Inflammatory macrophage treated with lipopolysaccharide for 4 hours (primary cell): ENCODE measurements at regions not wholly inside any gene's neighbourhood (a gene's known extent, or its start where the extent isn't known, plus 50 kb on each side); places are given as distances from the start of the nearest gene placed in this dataset.
"Not testable (repeated sequence)": the region's sequence is repeated elsewhere in the genome, so short reads cannot be mapped to it uniquely, and the experiment has no call there.

Experiments used
- DNase-seq: peaks from one replicate; pipeline ENCODE4 v3.0.0-alpha.2; 2020

DNA sequence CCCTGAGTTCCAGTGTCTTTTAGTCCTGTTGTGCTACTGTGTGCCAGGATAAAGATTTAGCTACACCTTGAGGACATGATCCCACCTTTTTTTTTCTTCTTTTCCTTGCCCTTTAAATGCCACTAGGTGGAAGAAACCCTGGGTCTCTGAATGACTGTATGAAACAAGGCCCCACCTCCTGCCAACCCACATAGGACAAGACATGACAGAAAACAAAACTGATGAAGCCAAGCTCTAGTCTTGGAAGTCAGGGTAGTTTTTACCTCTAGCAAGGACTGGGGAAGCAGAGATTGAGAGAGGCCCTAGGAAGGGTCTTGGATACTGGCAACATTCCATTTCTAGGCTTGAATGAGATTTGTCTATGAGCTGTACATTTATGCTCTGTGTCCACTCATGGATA lies 410.7 kb downstream of the MIAT start:
- no peak for DNase-seq

DNA sequence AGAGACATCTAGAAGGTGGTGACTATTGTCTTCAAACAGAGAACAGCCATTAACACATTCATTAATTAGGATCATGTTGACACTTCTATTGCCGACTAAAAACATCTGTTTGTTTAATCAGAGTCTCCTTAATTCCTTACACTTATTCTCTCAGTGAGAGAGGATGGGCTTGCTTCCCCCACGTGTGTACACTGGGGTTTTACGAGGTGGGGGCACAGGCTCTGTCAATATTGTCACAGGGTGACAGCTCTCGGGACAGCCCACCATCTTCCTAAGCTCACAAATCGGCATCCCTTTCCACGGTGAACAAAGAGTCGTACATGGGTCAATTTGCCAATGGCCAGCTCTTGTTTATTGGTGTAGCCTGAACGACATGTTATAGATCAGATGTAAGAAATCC lies 413.2 kb downstream of the MIAT start:
- no peak for DNase-seq

DNA sequence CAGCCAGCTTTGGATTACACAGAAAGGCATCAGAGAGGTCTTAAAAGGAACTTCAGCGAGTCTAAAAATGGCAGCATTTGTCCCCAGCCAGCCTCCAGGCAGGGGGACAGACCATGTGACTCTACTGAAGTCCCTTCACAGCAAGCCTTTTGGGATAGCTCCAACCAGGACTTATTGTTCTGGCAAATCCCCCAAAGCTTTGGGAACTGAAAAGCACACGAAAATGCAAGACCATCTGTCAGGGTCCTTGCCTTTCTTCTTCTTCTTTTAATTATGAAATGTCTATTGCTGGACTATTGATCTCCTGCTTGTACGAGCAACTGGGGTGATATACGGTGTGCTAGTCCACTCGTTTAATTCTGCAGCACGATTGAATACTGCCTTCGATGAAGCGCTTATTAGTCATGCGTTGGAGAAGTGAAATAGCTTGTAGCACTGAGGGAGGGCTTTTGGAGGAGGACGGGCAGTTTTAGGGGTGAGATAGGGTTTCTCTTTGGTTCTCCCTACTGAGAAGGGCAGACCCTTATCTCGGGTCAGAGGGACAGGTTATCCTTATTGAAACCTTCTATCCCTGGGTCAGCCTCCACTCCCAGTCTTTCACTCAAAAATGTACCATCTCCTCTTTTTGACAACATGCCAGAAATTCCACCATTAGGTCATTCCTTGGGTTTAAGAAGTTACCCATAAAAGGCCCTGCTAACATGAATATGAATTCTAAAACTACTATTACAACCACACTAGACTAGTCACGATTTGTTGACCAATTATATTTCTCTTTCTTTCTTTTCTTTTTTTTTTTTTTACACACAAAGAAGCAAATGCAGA lies 416.4 kb downstream of the MIAT start:
- no peak for DNase-seq

DNA sequence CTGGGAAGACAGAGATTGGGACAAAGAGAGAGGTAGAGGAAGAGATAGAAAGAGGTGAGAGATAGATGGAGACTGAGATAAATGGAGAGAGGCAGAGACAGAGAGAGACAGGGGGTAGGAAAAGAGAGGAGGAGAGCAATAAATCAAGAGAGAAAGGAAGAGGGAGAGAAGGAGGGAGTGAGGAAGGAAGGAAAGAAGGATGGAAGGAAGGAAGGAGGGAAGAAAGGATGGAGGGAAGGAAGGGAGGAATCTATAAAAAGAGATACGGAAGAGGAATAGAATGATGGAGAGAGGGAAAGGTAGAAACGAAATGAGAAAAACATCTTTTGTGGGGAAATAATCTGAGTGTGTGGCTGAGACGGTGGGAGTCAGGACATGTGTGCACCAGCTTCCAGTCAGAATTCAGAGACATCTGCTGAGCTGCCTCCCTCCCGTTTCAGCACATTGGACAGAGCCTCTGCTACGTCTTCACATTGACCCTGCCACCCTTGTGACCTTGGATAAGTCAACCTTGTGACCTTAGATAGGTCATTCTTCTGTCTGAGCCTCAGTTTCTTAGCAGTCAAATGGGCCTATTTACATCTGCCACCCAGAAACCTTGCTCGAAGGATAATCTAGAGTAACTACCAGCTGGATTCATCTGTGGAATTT lies 417.8 kb downstream of the MIAT start:
- DNase-seq: no peak

DNA sequence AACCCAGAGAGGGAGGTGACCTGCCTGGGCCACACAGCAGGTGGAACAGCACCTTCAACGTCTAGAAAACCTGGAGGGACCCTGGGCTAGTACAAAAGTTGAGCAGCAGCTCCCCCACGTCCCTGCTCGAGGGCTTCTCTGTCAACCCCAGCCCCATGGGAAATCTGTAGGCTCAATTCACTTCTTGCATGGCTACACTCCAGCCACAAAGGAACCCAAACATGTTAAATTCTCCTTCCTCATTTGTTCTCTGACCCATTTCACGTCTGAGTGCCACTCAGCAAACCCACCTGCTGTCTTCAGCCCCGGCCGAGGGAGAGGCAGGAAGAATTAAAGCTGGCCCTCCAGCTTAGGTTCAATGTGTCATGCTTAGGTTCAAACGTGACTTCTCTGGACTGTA lies 418.5 kb downstream of the MIAT start:
- no peak for DNase-seq

DNA sequence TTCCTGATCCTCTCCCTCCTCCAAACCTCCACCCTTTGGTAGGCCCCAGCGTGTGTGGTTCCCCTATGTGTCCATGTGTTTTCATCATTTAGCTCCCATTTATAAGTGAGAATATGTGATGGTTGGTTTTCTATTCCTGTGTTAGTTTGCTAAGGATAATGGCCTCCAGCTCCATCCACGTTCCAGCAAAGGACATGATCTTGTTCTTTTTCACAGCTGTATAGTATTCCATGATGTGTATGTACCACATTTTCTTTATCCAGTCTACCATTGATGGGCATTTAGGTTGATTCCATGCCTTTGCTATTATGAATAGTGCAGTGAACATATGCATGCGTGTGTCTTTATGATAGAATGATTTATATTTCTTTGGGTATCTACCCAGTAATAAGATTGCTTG lies 420.7 kb downstream of the MIAT start:
- DNase-seq: not testable (repeated sequence)

DNA sequence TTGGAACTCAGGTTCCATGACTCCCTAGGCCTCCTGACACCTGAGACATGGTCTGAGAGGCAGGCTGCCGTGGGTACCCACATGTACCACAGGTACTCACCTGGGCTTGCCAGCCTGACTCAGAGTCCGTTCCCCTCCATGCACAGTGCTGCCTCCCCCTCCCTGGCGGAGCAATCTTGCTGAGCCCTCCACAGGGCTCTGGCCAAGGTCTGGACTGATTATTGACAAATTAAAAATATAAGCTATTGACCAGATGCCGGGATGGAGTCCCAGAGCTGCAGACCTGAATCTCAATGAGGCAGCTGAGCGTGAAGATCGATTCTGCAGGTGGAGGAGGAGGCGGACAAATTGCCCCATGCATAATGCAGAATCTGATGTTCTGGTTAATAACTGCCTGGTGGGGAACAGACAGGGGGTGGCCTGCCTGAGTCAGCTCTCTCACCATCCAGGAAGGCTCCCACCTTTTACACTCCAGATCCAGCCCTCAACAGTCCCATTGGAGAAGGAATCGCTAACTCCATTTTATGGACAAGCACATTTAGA lies 422.7 kb downstream of the MIAT start:
- no peak for DNase-seq

DNA sequence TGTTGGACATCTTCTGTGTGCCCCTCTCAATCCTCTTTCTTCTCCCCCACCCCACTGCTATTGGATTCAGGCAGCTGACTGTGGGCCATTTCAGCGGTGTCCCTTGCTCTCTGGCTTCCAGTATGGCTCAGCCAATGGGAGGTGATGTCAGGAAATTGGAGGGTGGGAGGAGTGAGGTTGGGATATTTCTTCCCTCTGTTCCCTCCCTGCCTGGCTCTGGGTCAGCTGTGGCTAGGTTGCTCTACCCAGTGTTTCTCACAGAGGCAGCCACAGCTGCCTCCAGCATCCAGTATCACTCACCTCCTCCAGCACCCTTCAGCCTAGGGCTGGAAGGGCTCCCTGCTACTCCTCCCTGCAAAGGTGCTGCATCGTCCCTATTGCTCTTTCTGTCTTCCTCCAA lies 423.5 kb downstream of the MIAT start:
- DNase-seq: no peak

DNA sequence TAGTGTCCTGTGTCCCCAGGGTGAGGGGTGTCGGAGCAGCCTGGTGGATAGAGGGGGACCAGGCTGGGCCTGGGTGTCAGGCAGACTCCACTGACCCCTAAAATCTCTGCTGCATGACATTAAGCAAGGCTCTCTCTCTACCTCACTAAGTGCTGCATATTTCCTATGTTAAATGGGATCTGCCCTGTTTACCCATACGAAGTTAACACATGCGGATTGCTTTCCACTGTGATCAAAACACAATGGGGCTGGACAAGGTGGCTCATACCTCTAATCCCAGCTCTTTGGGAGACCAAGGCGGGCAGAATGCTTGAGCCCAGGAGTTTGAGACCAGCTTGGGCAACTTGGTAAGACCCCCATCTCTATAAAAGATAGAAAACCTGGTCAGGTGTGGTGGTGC lies 426.2 kb downstream of the MIAT start:
- no peak for DNase-seq

DNA sequence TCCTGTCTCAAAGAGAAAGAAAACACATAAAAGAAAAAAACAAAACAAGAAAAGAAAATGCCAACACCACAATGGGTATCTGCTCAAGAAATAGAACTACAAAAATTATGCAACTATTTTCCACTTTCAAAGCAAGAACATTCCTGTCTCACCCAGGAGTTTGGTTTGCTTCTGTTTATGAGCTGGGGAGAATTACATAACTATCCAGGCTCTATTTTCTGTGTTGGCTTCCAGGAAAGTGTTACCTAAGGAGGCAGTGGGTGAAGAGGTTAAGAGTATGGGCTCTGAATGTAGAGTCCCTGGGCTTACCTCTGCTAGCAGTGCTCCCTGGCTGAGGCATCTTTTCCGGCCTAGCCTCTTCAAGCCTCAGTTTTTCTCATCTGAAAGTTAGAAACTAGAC lies 426.7 kb downstream of the MIAT start:
- no peak for DNase-seq

DNA sequence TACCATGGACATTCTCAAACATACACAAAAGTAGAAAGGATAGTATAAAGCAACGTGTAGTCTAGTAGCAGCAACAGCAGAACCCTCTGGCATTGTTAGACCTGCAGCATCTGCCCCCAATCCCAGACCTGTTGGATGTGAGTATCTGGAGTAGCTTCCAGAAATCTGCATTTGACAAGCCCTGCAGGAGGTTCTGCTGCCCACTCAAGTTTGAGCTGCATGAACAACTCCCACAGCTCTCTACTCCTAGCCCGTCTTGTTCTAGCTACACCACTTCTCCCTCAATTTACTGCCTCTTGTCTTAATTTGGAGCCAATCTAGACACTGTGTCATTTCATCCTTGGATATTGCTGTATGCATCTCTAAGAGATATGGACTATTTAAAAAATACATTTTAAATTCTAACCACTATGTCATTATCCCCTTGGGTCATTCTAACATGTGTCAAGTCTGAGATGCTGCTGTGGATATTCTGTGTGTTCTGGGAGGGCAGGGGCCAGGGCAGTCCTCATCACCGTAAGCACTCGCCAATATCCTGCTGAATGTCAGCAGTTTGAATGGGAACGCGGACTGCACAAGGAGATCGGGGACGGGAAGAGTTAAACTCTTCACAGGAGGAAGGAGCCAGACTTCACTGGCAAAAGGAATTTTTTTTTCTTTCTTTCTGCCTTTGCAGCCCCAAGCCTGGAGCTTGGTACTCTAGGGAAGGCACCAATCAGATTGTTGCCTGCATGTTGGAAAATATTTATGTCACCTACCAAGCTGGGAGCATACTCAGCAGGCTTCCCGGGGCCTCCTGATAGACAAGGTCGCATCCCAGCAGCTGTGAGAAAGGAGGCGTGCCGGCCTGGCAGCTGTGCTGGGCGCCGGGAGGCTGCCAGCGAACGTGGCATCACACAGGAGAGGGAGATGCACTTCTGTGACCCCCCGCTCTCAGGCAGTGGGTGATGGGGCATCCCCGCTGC lies 429.0 kb downstream of the MIAT start:
- DNase-seq: no peak

DNA sequence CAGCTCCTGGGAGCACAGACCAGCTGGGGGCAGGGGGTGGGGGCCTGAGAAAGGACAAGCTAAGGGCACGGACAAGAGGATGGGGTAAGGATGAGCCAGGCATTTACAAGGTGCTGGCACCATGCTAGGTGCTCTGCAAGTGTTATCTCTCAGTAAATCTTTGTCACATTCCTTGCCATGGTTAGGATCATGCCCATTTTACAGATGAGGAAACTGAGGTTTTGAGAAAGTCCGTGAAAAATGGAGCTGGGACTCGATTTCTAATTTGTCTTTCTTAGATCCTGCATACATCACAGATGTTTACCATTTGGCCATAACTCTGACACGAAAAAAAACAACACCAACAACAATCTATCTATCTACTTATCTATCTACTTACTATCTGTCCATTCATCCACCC lies 429.7 kb downstream of the MIAT start:
- no peak for DNase-seq

DNA sequence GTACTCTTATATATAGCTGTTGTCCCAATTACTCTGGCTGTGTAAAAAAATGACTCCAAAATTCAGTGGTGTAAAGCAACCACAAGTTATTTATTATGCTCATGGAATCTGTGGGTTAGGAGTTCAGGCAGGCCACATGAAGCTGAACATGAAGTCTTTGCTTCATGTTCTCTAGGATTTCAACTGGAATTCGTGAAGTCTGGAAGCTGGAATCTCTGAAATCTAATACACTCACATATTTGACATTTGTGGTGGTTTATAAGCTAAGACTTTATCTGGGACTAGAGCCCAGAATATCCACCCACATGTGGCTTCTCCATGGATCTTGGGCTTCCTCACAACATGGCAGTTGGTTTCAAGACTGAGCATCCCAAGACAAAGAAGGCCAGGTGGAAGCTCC lies 430.6 kb downstream of the MIAT start:
- DNase-seq: no peak

DNA sequence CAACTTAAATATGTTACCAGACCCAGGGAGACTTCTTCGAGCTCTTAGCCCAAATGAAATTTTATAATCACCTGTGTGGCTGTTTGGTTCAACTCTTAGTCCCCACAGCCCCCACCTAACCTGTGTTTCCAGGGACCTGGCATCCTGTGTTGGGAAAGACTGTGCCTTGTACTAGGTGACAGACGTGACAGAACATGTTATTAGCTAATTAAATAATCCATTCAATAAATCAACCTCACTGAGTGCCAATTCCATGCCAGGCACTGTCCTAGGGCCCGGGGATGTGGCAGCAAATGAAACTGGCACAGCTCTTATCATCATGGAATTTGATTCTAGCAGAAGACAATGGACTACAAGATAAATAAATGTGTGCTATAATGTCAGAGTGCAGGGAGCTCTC lies 431.9 kb downstream of the MIAT start:
- no peak for DNase-seq

DNA sequence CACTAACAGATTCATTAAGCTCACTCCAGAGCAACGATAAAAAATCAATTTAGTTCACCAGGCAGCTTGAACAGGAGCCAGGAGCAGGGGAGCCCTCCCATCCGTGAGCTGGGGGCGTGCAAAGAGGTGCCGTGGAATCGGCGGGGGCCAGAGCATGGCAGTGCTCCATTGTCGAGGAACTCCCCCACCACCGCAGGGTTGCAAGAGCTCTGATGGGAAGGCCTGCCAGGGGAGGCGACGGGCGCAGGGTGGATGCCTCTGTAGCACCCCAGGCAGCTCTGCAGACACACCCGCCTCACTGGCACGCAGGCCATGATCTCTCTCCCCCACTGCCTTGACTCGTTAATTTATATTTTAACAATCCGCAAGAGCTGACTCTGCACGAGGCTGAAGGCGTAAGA lies 433.2 kb downstream of the MIAT start:
- DNase-seq: no peak

DNA sequence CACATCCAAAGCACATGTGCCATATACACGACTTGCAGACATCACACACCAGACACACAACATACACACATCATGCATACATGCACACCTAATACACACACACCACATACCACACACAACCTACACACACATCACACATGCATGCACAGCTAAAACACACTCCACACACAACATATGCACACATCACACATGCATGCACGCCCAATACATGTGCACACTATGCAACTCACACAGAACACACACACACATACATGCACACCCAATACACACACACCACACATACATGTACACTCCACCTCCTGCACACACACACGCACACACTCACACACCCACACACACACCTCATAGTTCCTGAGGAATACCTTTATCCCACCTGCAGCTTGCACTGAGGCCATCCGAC lies 436.0 kb downstream of the MIAT start:
- DNase-seq: no peak

DNA sequence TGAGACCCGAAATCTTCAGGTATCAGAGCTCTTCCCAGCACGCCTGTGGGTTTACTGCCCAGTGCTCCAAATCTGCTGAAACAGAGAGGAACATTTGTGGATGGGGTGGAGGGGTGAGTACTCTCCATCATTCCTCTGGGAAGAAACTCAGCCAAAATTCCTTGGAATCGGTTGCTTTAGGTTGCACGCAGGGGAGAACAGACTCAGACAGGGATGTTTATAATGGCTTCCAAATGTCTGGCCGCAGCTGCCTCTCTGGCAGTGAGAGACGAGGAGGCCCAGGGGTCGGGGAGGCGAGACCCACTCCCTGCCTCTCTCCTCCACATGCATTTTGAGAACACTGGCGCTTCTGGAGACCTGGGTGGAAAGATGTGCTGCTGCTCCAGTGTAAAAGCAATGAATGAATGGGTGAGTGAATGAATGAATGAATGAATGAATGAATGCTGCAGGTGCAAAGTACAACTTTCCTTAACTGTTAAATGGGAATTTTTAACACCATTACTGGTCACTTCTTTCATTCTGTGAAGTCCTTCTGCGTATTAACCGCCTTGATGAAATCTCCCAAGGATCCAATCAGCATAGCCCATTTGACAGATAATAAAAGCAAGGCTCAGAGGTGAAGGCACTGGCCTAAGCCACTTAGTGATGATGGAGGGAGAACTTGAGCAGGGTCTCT lies 437.4 kb downstream of the MIAT start:
- no peak for DNase-seq

DNA sequence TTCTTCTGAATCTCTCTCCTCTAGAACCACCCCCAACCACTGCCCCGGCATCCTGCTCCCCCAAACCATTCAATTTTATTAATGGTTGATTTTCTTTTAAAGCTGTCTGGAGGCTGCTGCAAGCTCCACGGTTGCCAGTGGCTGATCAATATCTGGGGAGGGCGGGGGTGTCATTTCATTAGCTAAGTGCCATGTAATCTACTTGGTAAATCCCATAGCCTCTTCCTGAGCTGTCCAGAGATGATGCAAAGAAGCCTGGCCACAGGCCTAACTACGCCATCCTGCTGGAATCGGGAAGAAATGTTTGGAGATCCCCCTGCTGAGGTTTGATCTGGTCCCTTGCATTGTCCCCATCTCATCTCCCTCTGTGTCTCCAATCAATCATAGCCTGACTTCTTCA lies 440.1 kb downstream of the MIAT start:
- no peak for DNase-seq

DNA sequence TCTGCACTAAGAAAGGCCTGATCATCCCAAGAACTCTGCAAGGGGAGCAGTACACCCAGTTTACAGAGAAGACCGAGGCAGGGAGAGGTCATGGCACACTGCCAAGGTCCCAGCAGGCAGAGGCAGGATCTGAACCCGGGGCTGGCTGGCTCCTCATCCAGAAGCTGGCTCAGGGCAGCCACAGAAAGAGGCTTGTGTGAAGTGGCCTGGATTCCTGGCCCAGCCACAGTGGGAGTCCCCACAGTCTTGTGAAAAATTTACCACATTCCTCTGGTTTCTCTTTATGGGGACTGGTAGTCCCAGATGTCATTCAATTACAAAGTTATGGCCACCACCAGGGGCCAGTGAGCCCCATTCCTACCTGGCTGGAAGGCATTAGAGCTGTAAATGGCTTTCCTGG lies 440.5 kb downstream of the MIAT start:
- no peak for DNase-seq

DNA sequence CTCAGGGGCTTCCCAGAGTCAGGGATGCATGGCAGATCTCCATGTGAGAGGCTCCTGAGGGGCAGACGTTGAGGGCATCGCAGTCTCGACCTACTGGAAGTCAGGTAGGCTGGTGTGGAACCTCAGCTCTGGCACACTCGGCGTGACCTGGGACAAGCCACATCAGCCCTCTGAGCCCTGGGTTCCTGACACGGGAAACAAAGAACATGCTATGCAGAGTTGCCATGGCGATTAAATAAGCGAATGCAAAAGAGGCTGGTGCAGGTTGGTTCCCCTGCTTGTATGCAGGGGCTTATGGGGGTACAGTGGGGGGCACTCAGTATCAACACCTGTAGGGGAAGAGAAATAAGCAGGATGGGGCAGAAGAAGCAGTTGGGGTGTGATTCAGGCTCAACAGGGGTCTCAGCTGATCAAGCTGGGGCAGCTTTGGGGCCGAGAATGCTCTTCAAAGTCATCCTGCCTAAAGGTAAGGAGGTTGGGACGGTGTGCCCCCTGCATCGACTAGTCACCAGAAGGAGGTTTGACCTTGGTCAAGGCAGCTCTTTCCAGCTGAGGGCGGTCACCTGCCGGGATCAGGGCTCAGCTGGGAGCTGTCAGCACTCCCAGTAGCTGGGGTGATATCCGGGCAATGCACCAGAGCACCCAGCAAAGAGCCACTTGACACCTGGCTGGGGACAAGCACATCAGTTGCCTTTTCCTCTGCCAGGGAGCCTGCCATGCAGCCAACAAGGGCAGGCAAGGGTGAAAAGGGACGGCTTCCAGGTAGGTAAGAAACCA lies 442.7 kb downstream of the MIAT start:
- no peak for DNase-seq

DNA sequence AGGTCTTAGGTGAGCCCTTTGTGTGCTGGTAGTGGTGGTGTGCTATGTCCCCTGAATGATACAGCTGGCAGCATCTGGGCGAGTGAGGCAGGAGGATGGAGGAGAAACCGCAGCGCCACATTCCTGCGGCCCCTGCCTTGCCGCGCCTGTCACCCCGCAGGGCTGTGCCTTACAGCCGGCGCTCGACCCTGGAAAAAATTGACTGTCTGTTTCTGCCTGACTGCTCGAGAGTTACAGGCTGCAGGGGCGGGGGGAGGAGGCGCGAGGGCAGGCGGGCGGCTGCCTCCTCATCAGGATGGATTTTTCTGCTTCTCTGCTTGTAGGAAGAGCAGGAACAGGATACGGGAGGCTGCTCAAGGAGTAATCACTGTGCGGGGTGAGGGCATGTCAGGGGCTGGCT lies 443.4 kb downstream of the MIAT start:
- no peak for DNase-seq

DNA sequence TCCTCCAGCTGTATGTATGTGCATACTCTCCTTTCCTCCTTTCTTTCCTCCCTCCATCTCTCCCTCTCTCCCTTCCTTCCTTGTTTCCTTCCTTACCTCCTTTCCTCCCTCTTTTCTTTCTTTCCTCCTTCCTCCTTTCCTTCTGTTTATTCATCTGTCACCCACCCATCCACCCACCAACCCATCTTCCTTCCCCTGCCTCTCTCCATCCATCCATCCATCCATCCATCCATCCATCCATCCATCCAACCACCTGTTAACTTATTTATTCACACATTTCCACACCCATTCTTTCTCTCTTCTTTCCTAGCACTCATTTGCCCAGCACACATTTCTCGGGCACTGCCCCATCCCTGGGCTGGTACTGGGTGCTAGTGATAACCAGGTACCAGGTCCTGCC lies 443.9 kb downstream of the MIAT start:
- no peak for DNase-seq
